ENCODE measurements at regions not wholly inside any gene's neighbourhood (a gene's known extent, or its start where the extent isn't known, plus 50 kb on each side); places are given as distances from the start of the nearest gene placed in this dataset.

GRCh38 chr18:2325933-2326332 is 245.4 kb downstream of the METTL4 start:
- H3K27me3 Mint-ChIP-seq, result peaks cover 5% of the 10 kb centered on the region
- no peaks in the 10 kb centered on the region for H3K36me3 Mint-ChIP-seq
- TF ChIP-seq CTCF (conservative IDR thresholded peaks at IDR 0.05), result no peak
- no peak overlapping the region for H3K27ac Mint-ChIP-seq
- no peaks in the 10 kb centered on the region for H3K4me1 Mint-ChIP-seq (ENCODE audit: unreplicated experiment)
- DNase-seq (ENCODE audit: extremely low spot score, unreplicated experiment), result no peak
- no peak overlapping the region for H3K4me3 Mint-ChIP-seq
- H3K9me3 Mint-ChIP-seq, result no peaks in the 10 kb centered on the region

- Mint-ChIP-seq H3K36me3 (no peaks in the 10 kb centered on the region), H3K27ac (no peak overlapping the region), H3K9me3 (no peaks in the 10 kb centered on the region), H3K27me3 (peaks cover 5% of the 10 kb centered on the region), H3K4me1 (ENCODE audit: unreplicated experiment) (no peaks in the 10 kb centered on the region), H3K4me3 (no peak overlapping the region)
- DNase-seq (ENCODE audit: extremely low spot score, unreplicated experiment), result no peak
- no peak for TF ChIP-seq CTCF (conservative IDR thresholded peaks at IDR 0.05)
Observed at GRCh38 chr18:2326999-2327398, 244.3 kb downstream of the METTL4 start.

GRCh38 chr18:2330764-2331163 is 240.5 kb downstream of the METTL4 start:
- no peak for TF ChIP-seq CTCF (conservative IDR thresholded peaks at IDR 0.05)
- DNase-seq (ENCODE audit: extremely low spot score, unreplicated experiment), result no peak
- Mint-ChIP-seq H3K36me3 (no peaks in the 10 kb centered on the region), H3K4me1 (ENCODE audit: unreplicated experiment) (no peaks in the 10 kb centered on the region), H3K27ac (no peak overlapping the region), H3K27me3 (peaks cover 5% of the 10 kb centered on the region), H3K9me3 (no peaks in the 10 kb centered on the region), H3K4me3 (no peak overlapping the region)

- Mint-ChIP-seq H3K27me3 (peaks cover 2% of the 10 kb centered on the region), H3K9me3 (no peaks in the 10 kb centered on the region), H3K4me3 (no peak overlapping the region), H3K4me1 (ENCODE audit: unreplicated experiment) (no peaks in the 10 kb centered on the region), H3K36me3 (no peaks in the 10 kb centered on the region), H3K27ac (no peak overlapping the region)
- no peak for DNase-seq (ENCODE audit: extremely low spot score, unreplicated experiment)
- TF ChIP-seq CTCF (conservative IDR thresholded peaks at IDR 0.05), result no peak
Observed at GRCh38 chr18:2331491-2331890, 239.8 kb downstream of the METTL4 start.

- Mint-ChIP-seq H3K27ac (no peak overlapping the region), H3K36me3 (no peaks in the 10 kb centered on the region), H3K9me3 (no peaks in the 10 kb centered on the region), H3K27me3 (peaks cover 3% of the 10 kb centered on the region), H3K4me3 (no peak overlapping the region), H3K4me1 (ENCODE audit: unreplicated experiment) (no peaks in the 10 kb centered on the region)
- no peak for TF ChIP-seq CTCF (conservative IDR thresholded peaks at IDR 0.05)
- DNase-seq (ENCODE audit: extremely low spot score, unreplicated experiment), result no peak
Observed at GRCh38 chr18:2336690-2337392, 234.5 kb downstream of the METTL4 start.
